ENCODE measurements at regions not wholly inside any gene's neighbourhood (a gene's known extent, or its start where the extent isn't known, plus 50 kb on each side); places are given as distances from the start of the nearest gene placed in this dataset.

- TF ChIP-seq RAD21 (CRISPR knock-in tag; conservative IDR thresholded peaks at IDR 0.05 in 1 of 2, IDR thresholded peaks at IDR 0.05 in 1 of 2), result no peak
- TF ChIP-seq CTCF (IDR thresholded peaks at IDR 0.05 in 2 of 3, conservative IDR thresholded peaks at IDR 0.05 in 1 of 3; ENCODE audit: insufficient read depth in 2 of 3, low read depth in 1 of 3, low read length in 3 of 3), result no peak
- TF ChIP-seq POLR2A (conservative IDR thresholded peaks at IDR 0.05), result no peak
- no peak for TF ChIP-seq PKNOX1 (IDR thresholded peaks at IDR 0.05)
- no peak for TF ChIP-seq ZBTB33 (CRISPR knock-in tag; IDR thresholded peaks at IDR 0.05)
These were observed 115.7 kb downstream of the UNC5CL start for GRCh38 chr6:40923326-40923725.
